Limb (tissue), 2 donors: ENCODE measurements at regions not wholly inside any gene's neighbourhood (a gene's known extent, or its start where the extent isn't known, plus 50 kb on each side); places are given as distances from the start of the nearest gene placed in this dataset.
A peak's percentile ranks its signal among the peaks of the same experiment; 100 is the strongest.
"Not testable (repeated sequence)": the region's sequence is repeated elsewhere in the genome, so short reads cannot be mapped to it uniquely, and the experiment has no call there.

Experiments used
- DNase-seq, 2 donors: peaks; one replicate each; pipeline ENCODE4 v3.0.0-alpha.2; 2016; ENCODE audit errors: extremely low spot score in 2 of 2

- DNase-seq = no peak
These were observed 1417.9 kb upstream of the GOT2 start for GRCh38 chr16:60151987-60152386.

GRCh38 chr16:60150907-60151306 is 1416.8 kb upstream of the GOT2 start:
- DNase-seq = no peak

- DNase-seq = no peak
These were observed 1409.2 kb upstream of the GOT2 start for GRCh38 chr16:60143348-60143705.

- no peak for DNase-seq
These were observed 1408.7 kb upstream of the GOT2 start for GRCh38 chr16:60142619-60143347.

- no peak for DNase-seq
These were observed 1403.8 kb upstream of the GOT2 start for GRCh38 chr16:60137891-60138290.

GRCh38 chr16:60127196-60127595 is 1393.1 kb upstream of the GOT2 start:
- no peak for DNase-seq

- DNase-seq = not testable (repeated sequence)
These were observed 1392.0 kb upstream of the GOT2 start for GRCh38 chr16:60126115-60126514.

- DNase-seq = no peak
These were observed 1389.4 kb upstream of the GOT2 start for GRCh38 chr16:60123392-60124023.

- DNase-seq = no peak
These were observed 1386.5 kb upstream of the GOT2 start for GRCh38 chr16:60120586-60120985.

- DNase-seq = no peak
These were observed 1376.4 kb upstream of the GOT2 start for GRCh38 chr16:60110531-60110930.

GRCh38 chr16:60107871-60108270 is 1373.8 kb upstream of the GOT2 start:
- DNase-seq = no peak

GRCh38 chr16:60107437-60107836 is 1373.3 kb upstream of the GOT2 start:
- no peak for DNase-seq

- no peak for DNase-seq
These were observed 1366.3 kb upstream of the GOT2 start for GRCh38 chr16:60100371-60100770.

- no peak for DNase-seq
These were observed 1357.4 kb upstream of the GOT2 start for GRCh38 chr16:60091529-60091928.

GRCh38 chr16:60091071-60091470 is 1357.0 kb upstream of the GOT2 start:
- DNase-seq = peak in 1 of 2 donors; percentile 6

- DNase-seq = no peak
These were observed 1353.4 kb upstream of the GOT2 start for GRCh38 chr16:60087530-60087929.

- DNase-seq = not testable (repeated sequence)
These were observed 1344.7 kb upstream of the GOT2 start for GRCh38 chr16:60078819-60079218.

GRCh38 chr16:60077861-60078260 is 1343.7 kb upstream of the GOT2 start:
- DNase-seq = no peak

- no peak for DNase-seq
These were observed 1340.3 kb upstream of the GOT2 start for GRCh38 chr16:60074378-60074777.

- no peak for DNase-seq
These were observed 1339.3 kb upstream of the GOT2 start for GRCh38 chr16:60073376-60073775.

- no peak for DNase-seq
These were observed 1329.9 kb upstream of the GOT2 start for GRCh38 chr16:60064026-60064425.

- DNase-seq = peak in 1 of 2 donors; percentile 25
These were observed 1327.3 kb upstream of the GOT2 start for GRCh38 chr16:60061396-60061795.

- DNase-seq = peak; percentile 30 to 64
These were observed 1326.6 kb upstream of the GOT2 start for GRCh38 chr16:60060731-60061130.
